AG09319 (cell line): ENCODE measurements at regions not wholly inside any gene's neighbourhood (a gene's known extent, or its start where the extent isn't known, plus 50 kb on each side); places are given as distances from the start of the nearest gene placed in this dataset.

Experiments used
- DNase-seq: peaks from one replicate; pipeline ENCODE4 v3.0.0-alpha.2; 2010; ENCODE audit warnings: low read depth; ENCODE audit errors: extremely low read depth
- CTCF ChIP-seq: IDR thresholded peaks from 2 replicates; pipeline ENCODE4 v1.5.1; 2011; ENCODE audit warnings: low read depth, mild to moderate bottlenecking, inconsistent platforms, low read length, moderate library complexity

- TF ChIP-seq CTCF: no peak
- no peak for DNase-seq
Observed at GRCh38 chr1:22320587-22321344, 130.9 kb upstream of the ZBTB40 start.

GRCh38 chr1:22321917-22322316 is 129.7 kb upstream of the ZBTB40 start:
- no peak for TF ChIP-seq CTCF
- no peak for DNase-seq

- no peak for DNase-seq
- TF ChIP-seq CTCF: no peak
Observed at GRCh38 chr1:22323141-22323845, 128.4 kb upstream of the ZBTB40 start.

- no peak for DNase-seq
- no peak for TF ChIP-seq CTCF
Observed at GRCh38 chr1:22323846-22324504, 127.7 kb upstream of the ZBTB40 start.

- no peak for TF ChIP-seq CTCF
- no peak for DNase-seq
Observed at GRCh38 chr1:22325531-22326371, 125.9 kb upstream of the ZBTB40 start.

GRCh38 chr1:22326372-22326915 is 125.2 kb upstream of the ZBTB40 start:
- no peak for TF ChIP-seq CTCF
- no peak for DNase-seq
